ENCODE measurements at regions not wholly inside any gene's neighbourhood (a gene's known extent, or its start where the extent isn't known, plus 50 kb on each side); places are given as distances from the start of the nearest gene placed in this dataset.

DNA sequence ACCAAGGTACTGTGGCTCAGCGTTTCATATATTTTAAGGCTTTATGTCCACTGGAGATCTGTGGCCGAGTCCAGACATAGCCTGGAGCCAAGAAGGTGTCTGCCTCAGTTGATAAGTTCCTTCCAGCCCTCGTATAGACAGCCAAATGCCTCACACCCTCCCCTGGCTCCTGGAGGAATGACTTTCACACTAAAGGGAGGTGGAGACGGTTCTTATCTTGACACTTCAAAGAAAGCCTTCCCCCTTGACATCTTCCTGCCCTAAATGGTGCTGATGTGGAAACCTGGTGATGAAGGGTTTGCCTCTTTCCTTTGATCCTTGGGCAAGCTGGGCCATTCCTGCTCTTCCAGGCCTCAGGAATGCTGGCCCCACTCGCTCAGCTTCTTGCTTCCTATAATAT lies 474.8 kb upstream of the TBX3 start:
- DNase-seq = no peak

DNA sequence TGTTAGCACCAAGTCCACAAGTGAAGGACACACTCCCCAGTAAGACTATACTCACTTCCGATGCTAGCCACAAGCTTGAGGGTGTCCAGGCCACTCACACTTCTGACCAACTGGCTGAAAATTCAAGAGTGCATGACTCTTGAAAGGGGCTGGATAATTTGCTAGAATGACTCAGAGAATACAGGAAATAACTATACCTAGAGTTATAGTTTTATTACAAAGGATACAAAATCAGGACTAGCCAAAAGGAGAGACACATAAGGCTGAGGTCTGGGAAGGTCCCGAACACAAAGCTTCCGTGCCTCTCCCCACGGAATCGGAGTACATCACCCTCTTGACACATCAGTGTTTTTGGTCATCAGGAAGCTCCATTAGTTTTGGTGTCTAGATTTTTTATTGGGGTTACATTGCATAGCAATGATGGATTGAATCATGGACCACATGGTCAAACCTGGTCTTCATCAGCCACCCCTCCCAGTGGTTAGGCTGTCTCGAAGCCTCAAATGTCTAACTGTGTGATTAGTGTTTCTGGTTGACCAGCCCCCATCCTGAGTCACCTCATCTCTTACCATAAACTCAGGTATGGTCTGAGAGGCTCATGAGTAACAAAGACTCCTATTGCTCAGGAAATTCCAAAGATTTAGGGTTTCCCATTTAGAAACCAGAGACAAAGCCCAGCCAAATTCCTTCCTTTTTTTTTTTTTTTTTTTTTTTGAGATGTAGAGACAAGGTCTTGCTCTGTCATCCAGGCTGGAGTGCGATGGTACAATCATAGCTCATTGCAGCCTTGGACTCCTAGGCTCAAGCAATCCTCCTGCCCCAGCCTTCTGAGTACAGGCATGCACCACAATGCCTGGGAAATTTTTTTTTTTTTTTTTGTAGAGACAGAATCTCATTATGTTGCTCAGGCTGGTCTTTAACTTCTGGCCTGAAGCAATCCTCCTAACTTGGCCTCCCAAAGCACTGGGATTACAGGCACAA lies 472.0 kb upstream of the TBX3 start:
- no peak for DNase-seq

DNA sequence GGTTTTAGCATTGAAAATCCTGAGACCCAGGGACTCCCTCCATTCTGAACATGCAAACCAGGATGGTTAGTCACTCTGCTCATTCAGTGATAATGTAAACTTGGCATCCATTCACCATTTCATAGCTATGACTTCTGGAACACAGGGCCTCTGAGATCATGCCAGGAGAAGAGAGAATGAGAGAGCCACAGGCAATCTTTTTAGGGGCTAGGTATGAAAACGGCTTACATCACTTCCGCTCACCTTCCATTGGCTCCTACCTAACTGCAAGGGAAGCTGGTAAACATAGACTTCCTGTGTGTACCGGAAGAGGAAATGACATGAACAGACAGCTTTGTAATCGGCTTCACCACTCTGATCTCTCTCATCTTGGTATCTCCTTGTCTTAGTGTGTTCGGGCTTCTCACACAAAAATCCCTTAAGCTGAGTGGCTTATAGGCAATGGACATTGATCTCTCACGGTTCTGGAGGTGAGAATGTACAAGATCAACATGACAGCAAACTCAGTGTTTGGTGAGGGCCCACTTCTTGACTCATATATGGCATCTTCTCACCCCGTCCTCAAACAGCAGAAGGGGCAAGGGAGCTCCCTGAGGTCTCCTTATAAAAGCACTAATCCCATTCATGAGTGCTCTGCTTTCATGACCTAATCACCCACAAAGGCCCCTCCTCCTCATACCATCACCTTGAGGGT lies 465.9 kb upstream of the TBX3 start:
- no peak for DNase-seq

DNA sequence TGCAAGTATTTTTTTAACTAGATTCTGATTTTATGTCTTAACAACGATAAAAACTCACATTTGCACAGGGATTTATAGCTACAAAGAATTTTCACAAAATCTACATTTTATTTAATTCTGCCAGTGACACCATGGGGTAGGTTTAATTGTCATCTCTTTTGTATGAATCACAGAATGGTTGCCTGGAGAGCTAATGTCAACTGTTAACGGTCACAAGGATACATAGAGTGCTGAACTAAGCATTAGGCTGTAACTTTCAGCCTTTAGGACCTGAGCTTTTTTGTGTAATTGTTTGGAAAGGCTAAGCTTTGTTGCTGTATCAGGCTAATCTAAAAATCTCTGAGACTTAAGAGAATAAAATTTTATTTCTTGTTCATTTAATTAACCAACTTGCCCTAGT lies 465.3 kb upstream of the TBX3 start:
- no peak for DNase-seq

DNA sequence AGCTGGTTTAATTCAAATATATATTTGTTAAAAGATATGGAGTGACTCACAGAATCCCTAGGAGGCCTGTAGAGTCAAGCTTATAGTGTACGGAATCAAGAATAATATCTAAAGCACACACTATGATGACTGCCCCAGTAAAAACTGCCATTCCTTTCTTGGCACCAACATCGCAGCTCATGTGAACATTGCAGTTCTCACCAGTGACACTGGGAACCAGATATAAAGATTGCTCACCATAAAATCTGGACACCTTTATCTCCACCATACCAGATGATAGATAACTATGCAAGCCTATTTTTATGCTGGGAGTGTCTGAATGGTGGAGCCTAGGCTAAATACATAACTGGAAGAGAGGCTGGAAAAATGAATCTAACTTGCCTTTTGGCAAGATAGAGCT lies 463.9 kb upstream of the TBX3 start:
- DNase-seq = no peak

DNA sequence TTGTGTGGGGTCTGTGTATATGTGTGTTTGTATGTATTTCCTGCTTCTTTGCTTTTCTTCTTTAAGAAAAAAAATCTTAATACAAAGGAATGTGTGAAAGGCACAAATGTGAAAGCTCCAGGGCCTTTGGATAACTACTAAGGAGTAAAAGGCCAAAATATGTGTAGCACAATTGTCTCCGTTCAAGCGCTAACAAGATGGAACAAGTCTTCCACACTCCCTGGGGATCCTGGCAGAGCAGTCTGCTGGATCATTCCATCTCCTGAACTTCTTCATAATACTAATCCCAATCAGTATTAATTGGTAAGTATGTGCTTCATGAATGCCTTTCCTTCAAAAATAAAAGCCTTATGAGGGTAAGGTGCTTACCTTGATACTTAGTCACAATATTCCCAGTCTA lies 462.5 kb upstream of the TBX3 start:
- no peak for DNase-seq

DNA sequence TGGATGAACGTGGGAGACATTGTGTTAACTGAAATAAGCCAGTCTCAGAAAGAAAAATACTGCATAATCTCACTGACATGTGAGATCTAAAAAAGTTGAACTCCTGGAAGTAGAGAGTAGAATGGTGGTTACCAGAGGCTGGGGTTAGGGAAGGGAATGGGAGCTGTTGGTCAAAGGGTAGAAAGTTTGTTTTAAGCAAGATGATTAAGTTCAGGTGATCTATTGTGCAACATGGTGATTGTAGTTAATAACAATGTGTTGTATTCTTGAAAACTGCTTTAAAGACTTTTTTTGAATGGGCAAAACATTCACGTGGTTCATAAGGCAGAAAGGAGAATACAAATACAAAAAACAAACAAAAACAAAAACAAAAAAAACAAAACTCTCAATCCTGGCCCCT lies 460.4 kb upstream of the TBX3 start:
- no peak for DNase-seq

DNA sequence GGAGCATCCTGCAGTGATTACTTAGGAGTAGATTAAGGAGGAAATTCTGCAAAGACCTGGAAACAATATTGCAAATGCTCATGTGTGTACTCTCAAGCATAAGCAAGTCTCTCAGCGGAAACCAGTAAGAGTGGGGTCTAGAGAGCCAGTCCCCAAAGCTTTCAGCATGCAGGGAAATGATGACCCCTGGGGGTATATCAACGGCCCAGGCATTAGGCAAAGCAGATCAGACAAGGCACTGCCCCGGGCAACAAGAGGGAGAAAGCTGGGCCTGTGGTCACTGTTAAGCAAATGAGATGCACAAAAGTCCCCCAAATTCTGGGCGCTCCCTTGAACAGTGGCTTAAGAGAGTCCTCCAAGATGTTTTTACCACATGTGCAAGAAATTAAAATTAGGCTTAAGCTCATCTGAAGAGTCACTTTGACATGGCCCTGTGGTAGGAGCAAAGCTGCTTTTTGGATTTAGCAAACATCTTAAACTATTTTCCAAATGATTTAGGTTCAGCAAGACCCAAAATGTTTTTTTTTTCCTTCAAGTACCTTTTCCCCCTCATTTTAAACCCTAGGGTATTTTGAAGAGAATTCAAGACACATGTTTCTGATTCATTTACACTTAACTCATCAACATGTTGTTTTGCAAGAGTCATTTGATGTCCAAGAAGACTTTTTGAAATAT lies 457.1 kb upstream of the TBX3 start:
- no peak for DNase-seq

DNA sequence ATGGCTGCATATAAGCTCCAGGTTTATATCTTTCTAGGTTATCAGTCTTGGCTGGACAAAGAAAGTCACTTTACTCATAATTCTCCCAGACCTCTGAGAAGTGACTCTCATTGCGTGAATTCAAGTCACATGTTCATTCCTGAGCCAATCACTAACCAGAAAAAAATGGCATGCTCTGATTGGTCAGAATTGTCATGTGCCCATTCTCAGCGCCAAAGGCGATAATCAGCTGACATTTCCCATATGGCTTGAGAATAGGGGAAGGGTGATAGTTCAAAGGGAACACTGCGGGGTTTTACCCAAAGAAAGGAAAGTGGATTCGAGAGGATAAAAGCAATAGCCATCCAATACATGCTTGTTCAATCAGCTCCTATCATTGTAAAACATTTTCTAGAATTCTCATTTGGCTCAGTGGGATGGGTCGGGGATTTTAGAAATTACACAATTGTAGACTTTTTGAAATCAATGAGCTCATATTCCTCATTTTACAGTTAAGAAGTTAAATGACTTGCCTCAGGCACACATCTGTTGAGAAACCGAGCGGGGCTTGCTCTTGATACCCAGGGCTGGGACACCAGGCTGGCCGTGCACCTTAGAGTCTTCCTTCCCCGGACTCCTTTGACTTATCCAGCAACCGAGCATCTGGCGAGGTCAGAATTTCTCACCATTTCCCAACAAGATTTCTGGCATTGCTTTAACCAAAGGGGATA lies 454.0 kb upstream of the TBX3 start:
- no peak for DNase-seq

DNA sequence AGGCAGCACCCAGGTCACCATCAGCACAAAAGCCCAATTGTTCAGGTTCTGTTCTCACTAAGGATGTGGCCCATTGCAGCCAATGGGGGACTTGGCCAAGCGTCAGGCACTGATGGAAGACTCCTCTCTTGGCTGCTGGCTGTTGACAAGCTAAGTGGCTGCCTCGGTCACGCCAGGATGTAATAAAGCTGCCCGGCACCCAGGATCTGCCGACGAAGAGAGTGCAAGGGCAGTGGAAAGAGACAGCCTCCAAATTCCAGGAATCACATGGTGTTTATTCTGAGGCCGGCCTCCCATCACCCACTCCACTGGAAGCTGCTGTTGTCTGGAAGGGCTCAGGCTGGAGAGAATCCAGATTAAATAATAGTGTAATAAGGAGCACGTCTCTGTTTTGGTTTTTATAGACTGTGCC lies 451.8 kb upstream of the TBX3 start:
- DNase-seq = no peak

DNA sequence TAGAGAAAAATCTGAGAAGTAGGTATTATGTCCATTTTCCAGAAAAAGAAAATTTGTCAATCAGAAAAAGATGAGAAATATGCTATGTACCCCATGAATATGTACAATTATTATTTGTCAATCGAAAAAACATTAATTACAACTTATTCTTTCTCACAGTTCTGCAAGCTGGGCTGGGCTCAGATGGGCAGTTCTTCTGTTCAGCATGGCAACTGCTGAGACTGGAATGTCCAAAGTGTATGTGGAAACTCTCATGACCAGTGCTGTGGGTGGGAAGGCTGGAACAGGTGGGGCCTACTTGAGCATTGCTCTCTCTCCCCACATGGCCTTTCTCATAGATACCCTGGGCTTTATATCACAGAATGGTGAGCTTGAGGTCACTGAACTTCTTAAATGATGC lies 450.3 kb upstream of the TBX3 start:
- no peak for DNase-seq

DNA sequence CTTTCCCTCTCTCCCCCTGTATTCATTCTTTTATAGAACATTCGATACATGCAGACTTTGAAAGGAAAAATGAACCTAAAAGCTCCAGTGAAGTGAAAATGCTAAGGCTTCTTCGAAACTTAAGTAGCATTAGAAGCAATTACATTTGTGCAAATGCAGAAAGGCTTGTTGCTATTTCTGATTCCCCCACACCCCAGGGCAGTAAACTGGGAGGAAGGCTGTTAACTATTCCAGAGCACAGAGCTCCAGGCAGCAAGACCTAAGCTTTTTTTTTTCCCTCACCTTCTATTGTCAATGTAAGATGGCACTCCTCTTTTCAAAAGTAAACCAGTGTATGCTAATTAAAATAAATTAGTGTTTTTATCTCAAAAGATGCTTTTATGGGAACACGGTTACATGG lies 448.9 kb upstream of the TBX3 start:
- no peak for DNase-seq

DNA sequence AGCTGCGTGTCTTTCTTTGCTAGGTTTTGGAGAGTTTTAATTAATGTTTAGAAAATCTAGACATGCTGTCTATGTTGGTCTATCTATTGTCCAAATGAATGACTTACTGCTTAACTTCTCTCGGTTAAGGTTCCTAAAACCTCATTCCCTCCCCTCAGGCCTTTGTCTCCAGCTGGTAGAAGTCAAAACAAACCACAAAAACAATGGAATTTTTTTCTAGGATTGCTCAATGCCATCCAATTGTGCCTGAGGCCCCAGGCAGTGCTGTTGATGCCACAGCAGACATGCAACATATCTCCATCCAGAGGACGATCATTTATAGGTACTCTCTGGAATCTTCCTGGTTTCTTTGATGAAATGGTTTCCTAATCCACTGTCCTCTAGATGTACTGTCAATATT lies 448.2 kb upstream of the TBX3 start:
- no peak for DNase-seq

DNA sequence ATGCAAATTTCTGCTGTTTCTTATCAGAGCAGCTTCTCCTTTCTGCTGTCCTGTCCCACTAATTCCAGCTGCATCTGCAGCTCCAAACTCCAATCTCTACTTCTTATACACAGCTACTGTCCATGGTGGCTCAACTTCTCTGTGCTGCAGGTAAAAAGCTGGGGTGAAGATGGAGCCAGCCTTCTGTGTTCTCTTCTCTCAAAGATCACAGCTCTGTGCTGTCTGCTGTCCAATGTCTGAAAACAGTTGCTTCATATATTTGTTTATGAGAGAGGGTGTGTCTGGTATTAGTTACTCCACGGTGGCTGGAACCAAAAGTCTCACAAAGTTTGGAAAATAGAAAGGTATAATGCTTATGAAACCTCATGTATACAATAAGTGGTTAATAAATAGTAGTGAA lies 445.8 kb upstream of the TBX3 start:
- DNase-seq = no peak

DNA sequence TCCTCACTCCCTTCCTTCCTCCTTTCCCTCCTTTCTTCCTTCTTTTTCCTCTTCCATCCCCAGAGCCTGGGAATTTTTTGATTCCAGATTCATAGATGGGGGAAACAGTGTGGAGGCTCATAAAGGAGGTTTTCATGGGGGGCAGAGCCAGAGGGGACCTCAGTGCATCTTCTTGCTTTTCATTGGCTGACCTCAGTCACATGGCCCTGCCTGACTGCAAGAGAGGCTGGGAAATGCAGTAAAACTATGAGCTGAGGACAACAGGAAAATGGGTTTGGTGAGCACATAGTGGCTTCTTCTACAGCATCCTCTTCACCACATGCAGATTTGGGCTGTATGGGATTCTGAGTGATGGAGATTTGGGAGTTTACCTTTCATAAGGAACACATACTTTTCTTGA lies 437.1 kb upstream of the TBX3 start:
- no peak for DNase-seq

DNA sequence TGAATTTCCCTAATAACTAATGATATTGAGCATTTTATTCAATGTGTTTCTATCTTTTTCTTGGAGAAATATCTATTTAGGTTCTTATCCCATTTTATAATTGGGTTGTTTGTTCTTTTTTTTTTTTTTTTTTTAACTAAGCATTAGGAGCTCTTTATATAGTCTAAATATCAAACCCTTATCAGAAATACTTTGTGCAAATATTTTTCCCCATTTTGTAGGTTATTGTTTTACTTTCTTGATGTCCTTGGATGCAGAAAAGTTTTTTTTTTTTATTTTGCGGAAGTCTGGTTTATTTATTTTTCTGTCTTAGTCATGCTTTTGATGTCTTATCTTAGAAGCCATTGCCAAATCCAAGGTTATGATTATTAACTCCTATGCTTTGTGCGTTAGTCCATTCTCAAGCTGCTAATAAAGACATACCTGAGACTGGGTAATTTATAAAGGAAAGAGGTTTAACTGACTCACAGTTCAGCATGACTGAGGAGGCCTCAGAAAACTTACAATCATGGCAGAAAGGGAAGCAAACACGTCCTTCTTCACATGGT lies 434.3 kb upstream of the TBX3 start:
- DNase-seq = no peak

DNA sequence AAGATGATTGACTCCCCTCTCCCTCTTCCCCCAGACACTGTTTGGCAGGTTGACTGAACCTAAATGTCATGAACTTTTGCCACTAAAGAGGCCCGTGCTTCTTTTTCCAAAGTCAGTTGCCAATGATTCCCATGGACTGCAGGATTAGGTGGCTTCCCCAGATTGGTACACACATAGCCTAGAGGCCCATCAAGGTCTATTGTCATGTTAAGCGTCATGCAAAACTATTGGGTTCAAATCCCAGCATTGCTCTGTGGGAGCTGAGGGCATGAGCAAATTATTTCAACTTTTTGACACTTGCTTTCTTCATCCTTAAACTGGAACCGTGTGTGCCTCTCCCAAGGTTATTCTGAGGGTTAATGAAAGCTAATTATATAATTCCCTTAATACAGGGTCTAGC lies 430.2 kb upstream of the TBX3 start:
- DNase-seq = no peak

DNA sequence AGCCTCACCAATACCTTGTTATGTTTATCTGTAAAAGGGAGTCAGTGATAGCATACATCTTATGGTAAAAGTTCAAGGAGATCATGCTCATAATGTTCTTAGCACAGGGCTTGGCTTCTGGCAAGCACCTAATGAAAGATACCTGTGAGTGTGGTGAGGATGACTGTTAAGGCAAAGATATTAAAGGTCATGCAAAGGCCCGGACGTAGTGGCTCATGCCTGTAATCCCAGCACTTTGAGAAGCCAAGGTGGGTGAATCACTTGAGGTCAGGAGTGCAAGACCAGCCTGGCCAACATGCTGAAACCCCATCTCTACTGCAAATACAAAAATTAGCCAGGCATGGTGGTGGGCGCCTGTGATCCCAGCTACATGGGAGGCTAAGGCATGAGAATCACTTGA lies 425.9 kb upstream of the TBX3 start:
- no peak for DNase-seq

DNA sequence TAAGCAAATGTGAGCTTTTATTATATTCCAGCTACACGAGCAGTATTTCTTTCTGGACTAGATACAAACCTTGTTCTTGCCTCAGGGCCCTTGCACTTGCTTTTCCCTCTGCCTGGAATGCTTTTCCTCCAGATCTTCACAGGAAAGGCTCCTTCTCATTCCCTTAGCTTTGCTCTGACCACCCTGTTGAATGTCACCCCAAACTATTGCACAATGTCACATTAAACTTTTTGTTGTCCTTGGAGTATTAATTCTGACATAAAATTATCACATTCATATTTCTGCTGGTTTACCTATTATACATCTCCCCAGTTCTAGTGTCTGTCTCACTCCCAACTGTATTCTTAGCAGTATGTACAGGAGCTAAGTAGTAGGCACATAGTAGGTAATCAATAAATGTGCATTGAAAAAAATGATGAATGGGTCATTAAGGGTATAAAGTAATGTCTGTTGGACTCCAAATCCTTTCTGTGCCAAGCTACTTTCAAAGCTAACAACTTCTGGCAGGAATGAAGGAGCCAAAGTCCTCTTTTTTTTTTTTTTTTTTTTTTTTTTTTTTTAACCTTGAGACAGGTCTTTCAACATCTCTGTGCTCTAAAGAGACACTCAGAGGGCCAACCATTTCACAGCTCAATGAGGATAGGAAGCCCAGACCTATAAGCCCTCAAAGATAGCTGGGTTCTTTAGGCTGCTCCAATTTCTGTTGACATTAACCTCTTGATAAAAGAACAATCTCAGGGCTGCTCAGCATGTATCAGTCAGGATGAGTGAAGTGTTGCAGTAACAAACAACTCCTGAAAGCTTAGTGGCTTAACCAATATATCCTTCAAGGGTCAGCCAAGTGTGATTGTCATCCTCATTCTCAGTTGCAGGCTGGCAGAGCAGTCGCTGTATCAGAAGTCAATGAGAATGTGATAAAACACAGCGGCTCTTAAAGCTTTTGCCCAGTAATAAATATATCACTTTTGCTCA lies 424.4 kb upstream of the TBX3 start:
- no peak for DNase-seq

DNA sequence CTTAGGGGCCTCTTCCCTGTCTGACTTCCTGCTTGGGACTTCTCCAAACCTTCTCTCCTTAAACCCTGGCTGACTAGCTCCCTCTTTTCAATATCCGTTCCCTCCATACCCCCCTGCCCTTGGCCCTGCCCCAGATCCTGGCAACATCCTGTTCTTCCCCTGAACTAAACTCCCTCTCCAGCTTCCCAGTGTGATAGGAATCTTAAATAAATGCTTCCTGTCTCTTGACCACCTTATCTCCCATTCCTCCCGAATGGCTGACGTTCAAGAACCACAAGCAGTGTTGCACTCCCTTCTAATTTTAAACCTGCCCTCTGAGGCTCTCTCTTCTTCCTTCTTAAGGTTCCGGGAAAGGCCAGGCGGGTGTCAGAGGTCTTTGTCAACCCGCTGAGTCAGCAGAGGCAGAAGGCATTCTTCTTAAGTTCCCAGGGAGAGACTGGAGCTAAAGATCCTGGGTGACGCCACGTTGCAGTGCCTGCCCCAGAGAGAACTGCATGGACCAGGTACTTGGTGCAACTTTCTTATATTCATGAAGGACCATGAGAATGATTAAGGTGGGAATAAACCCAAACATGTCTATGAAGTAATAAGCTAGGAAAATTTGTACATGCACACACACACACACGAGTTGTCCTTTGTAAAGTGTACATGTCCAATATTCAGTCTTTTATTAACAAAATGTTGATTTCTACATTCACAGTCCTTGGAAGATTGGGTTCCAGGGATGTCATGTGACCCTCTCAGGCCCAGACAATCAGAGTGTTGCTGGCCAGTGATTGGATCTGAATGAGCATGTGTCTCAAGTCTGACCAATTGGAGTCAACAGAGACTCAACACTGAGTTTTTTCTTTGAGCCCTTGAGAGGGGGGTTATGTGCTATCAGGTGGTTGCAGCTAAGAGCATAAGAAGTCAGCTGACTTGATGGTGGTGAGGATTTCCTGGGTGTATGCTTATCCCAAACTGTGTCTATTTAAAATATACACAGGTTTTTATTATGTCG lies 420.2 kb upstream of the TBX3 start:
- DNase-seq = no peak
